Right lobe of liver (tissue), 4 donors: ENCODE measurements at regions not wholly inside any gene's neighbourhood (a gene's known extent, or its start where the extent isn't known, plus 50 kb on each side); places are given as distances from the start of the nearest gene placed in this dataset.

Experiments
- POLR2A ChIP-seq: fragments of 450-650 bp; IDR thresholded peaks from one replicate; pipeline ENCODE4 v1.6.1; 2017; ENCODE audit warnings: antibody characterized with exemption, mild to moderate bottlenecking
- TF ChIP-seq, protein P1 (sequence below), 4 donors: fragments of 200-600 bp in 3 of 4; fragments of 450-650 bp in 1 of 4; IDR thresholded peaks; one replicate each; pipeline versions ENCODE4 v1.5.1 to v1.8.0; 2016 to 2022; ENCODE audit warnings: antibody characterized with exemption in 4 of 4, mild to moderate bottlenecking in 2 of 4
- donor health status: DM: no; HTN: no; CAD: no.
- donor health status: DM: no; HTN: no; CAD: no.
- donor health status: DM: no; HTN: yes; CAD: no.

DNA sequence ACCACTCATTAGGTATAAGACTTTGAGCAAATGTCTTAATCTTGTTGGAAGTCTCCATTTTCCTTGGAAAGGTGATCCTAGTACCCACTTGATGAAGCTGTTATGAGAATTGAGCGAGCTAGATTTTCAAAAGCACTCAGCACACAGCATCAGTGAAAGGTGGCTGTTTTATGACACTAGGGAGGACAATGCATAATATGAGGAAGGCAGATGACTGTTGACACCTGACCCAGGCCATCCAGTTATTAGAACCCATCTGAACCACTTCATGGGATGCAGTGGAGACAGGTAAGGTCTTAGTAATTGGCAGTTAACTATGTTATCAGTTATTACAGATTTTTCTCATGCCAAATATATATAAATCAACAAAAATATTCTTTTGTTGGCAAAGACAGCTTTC is 369.9 kb upstream of the PDE3A start:
- TF ChIP-seq, protein P1, sequence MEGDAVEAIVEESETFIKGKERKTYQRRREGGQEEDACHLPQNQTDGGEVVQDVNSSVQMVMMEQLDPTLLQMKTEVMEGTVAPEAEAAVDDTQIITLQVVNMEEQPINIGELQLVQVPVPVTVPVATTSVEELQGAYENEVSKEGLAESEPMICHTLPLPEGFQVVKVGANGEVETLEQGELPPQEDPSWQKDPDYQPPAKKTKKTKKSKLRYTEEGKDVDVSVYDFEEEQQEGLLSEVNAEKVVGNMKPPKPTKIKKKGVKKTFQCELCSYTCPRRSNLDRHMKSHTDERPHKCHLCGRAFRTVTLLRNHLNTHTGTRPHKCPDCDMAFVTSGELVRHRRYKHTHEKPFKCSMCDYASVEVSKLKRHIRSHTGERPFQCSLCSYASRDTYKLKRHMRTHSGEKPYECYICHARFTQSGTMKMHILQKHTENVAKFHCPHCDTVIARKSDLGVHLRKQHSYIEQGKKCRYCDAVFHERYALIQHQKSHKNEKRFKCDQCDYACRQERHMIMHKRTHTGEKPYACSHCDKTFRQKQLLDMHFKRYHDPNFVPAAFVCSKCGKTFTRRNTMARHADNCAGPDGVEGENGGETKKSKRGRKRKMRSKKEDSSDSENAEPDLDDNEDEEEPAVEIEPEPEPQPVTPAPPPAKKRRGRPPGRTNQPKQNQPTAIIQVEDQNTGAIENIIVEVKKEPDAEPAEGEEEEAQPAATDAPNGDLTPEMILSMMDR (IDR thresholded peaks at IDR 0.05), result no peak
- TF ChIP-seq POLR2A, result no peak
